Osteocyte (in vitro differentiated cells): ENCODE measurements at regions not wholly inside any gene's neighbourhood (a gene's known extent, or its start where the extent isn't known, plus 50 kb on each side); places are given as distances from the start of the nearest gene placed in this dataset.
A peak's percentile ranks its signal among the peaks of the same experiment; 100 is the strongest.

Experiments
- DNase-seq: peaks from one replicate; pipeline ENCODE4 v3.0.0; 2021; ENCODE audit warnings: mixed read lengths; ENCODE audit not compliant: unreplicated experiment; ENCODE audit errors: extremely low spot score
- H3K27ac Mint-ChIP-seq: one replicate; pipeline ENCODE4 v1.8.0; 2021; ENCODE audit warnings: mild to moderate bottlenecking, mixed read lengths; ENCODE audit not compliant: unreplicated experiment
- H3K27me3 Mint-ChIP-seq: one replicate; pipeline ENCODE4 v1.8.0; 2021; ENCODE audit warnings: mixed read lengths; ENCODE audit not compliant: unreplicated experiment
- H3K36me3 Mint-ChIP-seq: one replicate; pipeline ENCODE4 v1.8.0; 2021; ENCODE audit warnings: mixed read lengths; ENCODE audit not compliant: unreplicated experiment
- H3K4me1 Mint-ChIP-seq: one replicate; pipeline ENCODE4 v1.8.0; 2021; ENCODE audit warnings: mixed read lengths; ENCODE audit not compliant: unreplicated experiment
- H3K4me3 Mint-ChIP-seq: one replicate; pipeline ENCODE4 v1.8.0; 2021; ENCODE audit warnings: mild to moderate bottlenecking, moderate library complexity, mixed read lengths; ENCODE audit not compliant: unreplicated experiment
- H3K9me3 Mint-ChIP-seq: one replicate; pipeline ENCODE4 v1.8.0; 2021; ENCODE audit warnings: mixed read lengths; ENCODE audit not compliant: unreplicated experiment
- CTCF ChIP-seq: fragments of 200-600 bp; sonication (generic); IDR thresholded peaks from 2 replicates; pipeline ENCODE4 v1.5.0; 2021; ENCODE audit warnings: antibody characterized with exemption, mild to moderate bottlenecking, moderate library complexity

GRCh38 chr10:31142026-31142425 lies 110.4 kb upstream of the ZNF438 start:
- Mint-ChIP-seq H3K4me3 (no peak overlapping the region), H3K36me3 (no peaks in the 10 kb centered on the region), H3K4me1 (peaks cover 19% of the 10 kb centered on the region), H3K27ac (no peak overlapping the region), H3K27me3 (no peaks in the 10 kb centered on the region), H3K9me3 (no peaks in the 10 kb centered on the region)
- no peak for TF ChIP-seq CTCF
- DNase-seq, result no peak

GRCh38 chr10:31143331-31143935 lies 111.8 kb upstream of the ZNF438 start:
- peaks cover 24% of the 10 kb centered on the region for H3K4me1 Mint-ChIP-seq
- no peak for TF ChIP-seq CTCF
- no peaks in the 10 kb centered on the region for H3K27me3 Mint-ChIP-seq
- H3K27ac Mint-ChIP-seq, result no peak overlapping the region
- no peaks in the 10 kb centered on the region for H3K36me3 Mint-ChIP-seq
- no peaks in the 10 kb centered on the region for H3K9me3 Mint-ChIP-seq
- DNase-seq, result no peak
- no peak overlapping the region for H3K4me3 Mint-ChIP-seq

- Mint-ChIP-seq H3K4me3 (no peak overlapping the region), H3K27me3 (no peaks in the 10 kb centered on the region), H3K4me1 (peaks cover 36% of the 10 kb centered on the region), H3K36me3 (no peaks in the 10 kb centered on the region), H3K9me3 (no peaks in the 10 kb centered on the region), H3K27ac (peak overlapping the region; percentile 84)
- no peak for DNase-seq
- TF ChIP-seq CTCF, result no peak
Measured at GRCh38 chr10:31145986-31146385, 114.3 kb upstream of the ZNF438 start.

- Mint-ChIP-seq H3K36me3 (no peaks in the 10 kb centered on the region), H3K4me1 (peaks cover 40% of the 10 kb centered on the region), H3K27ac (peak overlapping the region; percentile 84), H3K27me3 (no peaks in the 10 kb centered on the region), H3K9me3 (no peaks in the 10 kb centered on the region), H3K4me3 (no peak overlapping the region)
- no peak for DNase-seq
- no peak for TF ChIP-seq CTCF
Measured at GRCh38 chr10:31146491-31147209, 115.0 kb upstream of the ZNF438 start.

GRCh38 chr10:31147210-31147608 lies 115.5 kb upstream of the ZNF438 start:
- H3K36me3 Mint-ChIP-seq, result no peaks in the 10 kb centered on the region
- no peak overlapping the region for H3K4me3 Mint-ChIP-seq
- peak overlapping the region; percentile 84 for H3K27ac Mint-ChIP-seq
- H3K9me3 Mint-ChIP-seq, result no peaks in the 10 kb centered on the region
- peaks cover 45% of the 10 kb centered on the region for H3K4me1 Mint-ChIP-seq
- no peaks in the 10 kb centered on the region for H3K27me3 Mint-ChIP-seq
- no peak for DNase-seq
- no peak for TF ChIP-seq CTCF
